ENCODE measurements at regions not wholly inside any gene's neighbourhood (a gene's known extent, or its start where the extent isn't known, plus 50 kb on each side); places are given as distances from the start of the nearest gene placed in this dataset.

GRCh38 chr18:62442391-62442790, 80.4 kb upstream of the ZCCHC2 start:
- ATAC-seq (ENCODE audit: low read depth) (no peak), DNase-seq (ENCODE audit: low spot score) (no peak)
- TF ChIP-seq, protein P1, sequence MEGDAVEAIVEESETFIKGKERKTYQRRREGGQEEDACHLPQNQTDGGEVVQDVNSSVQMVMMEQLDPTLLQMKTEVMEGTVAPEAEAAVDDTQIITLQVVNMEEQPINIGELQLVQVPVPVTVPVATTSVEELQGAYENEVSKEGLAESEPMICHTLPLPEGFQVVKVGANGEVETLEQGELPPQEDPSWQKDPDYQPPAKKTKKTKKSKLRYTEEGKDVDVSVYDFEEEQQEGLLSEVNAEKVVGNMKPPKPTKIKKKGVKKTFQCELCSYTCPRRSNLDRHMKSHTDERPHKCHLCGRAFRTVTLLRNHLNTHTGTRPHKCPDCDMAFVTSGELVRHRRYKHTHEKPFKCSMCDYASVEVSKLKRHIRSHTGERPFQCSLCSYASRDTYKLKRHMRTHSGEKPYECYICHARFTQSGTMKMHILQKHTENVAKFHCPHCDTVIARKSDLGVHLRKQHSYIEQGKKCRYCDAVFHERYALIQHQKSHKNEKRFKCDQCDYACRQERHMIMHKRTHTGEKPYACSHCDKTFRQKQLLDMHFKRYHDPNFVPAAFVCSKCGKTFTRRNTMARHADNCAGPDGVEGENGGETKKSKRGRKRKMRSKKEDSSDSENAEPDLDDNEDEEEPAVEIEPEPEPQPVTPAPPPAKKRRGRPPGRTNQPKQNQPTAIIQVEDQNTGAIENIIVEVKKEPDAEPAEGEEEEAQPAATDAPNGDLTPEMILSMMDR (IDR thresholded peaks at IDR 0.05; ENCODE audit: poor library complexity, severe bottlenecking): no peak
- H3K27me3 ChIP-seq (ENCODE audit: insufficient read depth, poor library complexity, severe bottlenecking): no peaks in the 10 kb centered on the region
- H3K36me3 ChIP-seq (ENCODE audit: low read depth): no peaks in the 10 kb centered on the region
- no peak overlapping the region for H3K27ac ChIP-seq (ENCODE audit: poor library complexity, severe bottlenecking)
- no peaks in the 10 kb centered on the region for H3K9me3 ChIP-seq (ENCODE audit: severe bottlenecking)
- no peak overlapping the region for H3K4me3 ChIP-seq (ENCODE audit: severe bottlenecking)
- H3K4me1 ChIP-seq (ENCODE audit: insufficient read depth, poor library complexity, severe bottlenecking): peaks cover 10% of the 10 kb centered on the region

GRCh38 chr18:62445386-62445917, 77.4 kb upstream of the ZCCHC2 start:
- H3K4me1 ChIP-seq (ENCODE audit: insufficient read depth, poor library complexity, severe bottlenecking): peaks cover 3% of the 10 kb centered on the region
- no peak overlapping the region for H3K27ac ChIP-seq (ENCODE audit: poor library complexity, severe bottlenecking)
- no peaks in the 10 kb centered on the region for H3K9me3 ChIP-seq (ENCODE audit: severe bottlenecking)
- H3K36me3 ChIP-seq (ENCODE audit: low read depth): no peaks in the 10 kb centered on the region
- ATAC-seq (ENCODE audit: low read depth): peak; percentile 64; the same call in 2 of the 3 replicates
- H3K27me3 ChIP-seq (ENCODE audit: insufficient read depth, poor library complexity, severe bottlenecking): no peaks in the 10 kb centered on the region
- no peak overlapping the region for H3K4me3 ChIP-seq (ENCODE audit: severe bottlenecking)
- TF ChIP-seq, protein P1 (IDR thresholded peaks at IDR 0.05; ENCODE audit: poor library complexity, severe bottlenecking): no peak
- no peak for DNase-seq (ENCODE audit: low spot score)

DNA sequence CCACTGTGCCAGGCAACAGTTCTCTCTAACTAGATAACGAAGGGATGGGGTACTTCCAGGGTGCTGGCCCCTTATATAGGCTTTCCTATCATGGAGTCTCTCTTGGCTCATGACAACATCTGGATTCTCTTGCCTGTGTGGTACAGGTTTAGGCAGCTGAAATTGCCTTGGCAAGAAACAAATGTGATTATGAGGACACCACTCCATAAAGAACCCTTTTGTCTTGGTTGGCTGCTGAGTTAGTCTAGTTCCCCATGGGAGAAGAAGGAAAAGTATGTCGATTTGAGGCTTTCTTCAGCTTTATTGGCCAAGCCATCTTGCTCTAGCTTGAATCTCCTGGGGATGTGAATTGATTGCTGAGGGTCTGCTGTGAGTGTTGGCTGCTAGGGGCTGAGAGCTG, 76.3 kb upstream of the ZCCHC2 start:
- Histone ChIP-seq H3K27ac (ENCODE audit: poor library complexity, severe bottlenecking) (no peak overlapping the region), H3K36me3 (ENCODE audit: low read depth) (no peaks in the 10 kb centered on the region), H3K4me3 (ENCODE audit: severe bottlenecking) (no peak overlapping the region), H3K27me3 (ENCODE audit: insufficient read depth, poor library complexity, severe bottlenecking) (no peaks in the 10 kb centered on the region), H3K9me3 (ENCODE audit: severe bottlenecking) (no peaks in the 10 kb centered on the region), H3K4me1 (ENCODE audit: insufficient read depth, poor library complexity, severe bottlenecking) (peaks cover 14% of the 10 kb centered on the region)
- no peak for DNase-seq (ENCODE audit: low spot score)
- TF ChIP-seq, protein P1 (IDR thresholded peaks at IDR 0.05; ENCODE audit: poor library complexity, severe bottlenecking): no peak
- ATAC-seq (ENCODE audit: low read depth): no peak

DNA sequence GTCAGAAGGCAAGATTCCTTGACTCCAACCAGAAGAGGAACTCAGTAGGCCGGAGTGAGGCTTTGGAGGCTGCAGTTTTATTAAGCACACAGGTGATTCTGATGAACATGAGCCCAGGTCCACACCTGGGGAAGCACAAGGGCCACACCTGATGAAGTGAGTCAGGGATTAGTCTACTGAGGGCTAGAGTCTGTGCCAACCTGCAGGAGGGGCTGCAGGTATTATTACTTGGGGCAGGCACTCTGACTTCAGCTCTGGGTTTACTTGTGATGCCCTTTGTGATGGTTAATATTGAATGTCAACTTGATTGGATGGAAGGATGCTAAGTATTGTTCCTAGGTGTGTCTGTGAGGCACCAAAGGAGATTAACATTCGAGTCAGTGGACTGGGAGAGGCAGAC, 75.2 kb upstream of the ZCCHC2 start:
- Histone ChIP-seq H3K27ac (ENCODE audit: poor library complexity, severe bottlenecking) (no peak overlapping the region), H3K4me1 (ENCODE audit: insufficient read depth, poor library complexity, severe bottlenecking) (peaks cover 22% of the 10 kb centered on the region), H3K9me3 (ENCODE audit: severe bottlenecking) (no peaks in the 10 kb centered on the region), H3K4me3 (ENCODE audit: severe bottlenecking) (no peak overlapping the region), H3K36me3 (ENCODE audit: low read depth) (no peaks in the 10 kb centered on the region), H3K27me3 (ENCODE audit: insufficient read depth, poor library complexity, severe bottlenecking) (no peaks in the 10 kb centered on the region)
- TF ChIP-seq, protein P1 (IDR thresholded peaks at IDR 0.05; ENCODE audit: poor library complexity, severe bottlenecking): no peak
- DNase-seq (ENCODE audit: low spot score) (no peak), ATAC-seq (ENCODE audit: low read depth) (no peak)

- peaks cover 22% of the 10 kb centered on the region for H3K4me1 ChIP-seq (ENCODE audit: insufficient read depth, poor library complexity, severe bottlenecking)
- ATAC-seq (ENCODE audit: low read depth) (no peak), DNase-seq (ENCODE audit: low spot score) (no peak)
These were observed 74.4 kb upstream of the ZCCHC2 start for GRCh38 chr18:62448426-62448825.

More at GRCh38 chr18:62448426-62448825, 74.4 kb upstream of the ZCCHC2 start:
- no peak overlapping the region for H3K27ac ChIP-seq (ENCODE audit: poor library complexity, severe bottlenecking)
- H3K9me3 ChIP-seq (ENCODE audit: severe bottlenecking): no peaks in the 10 kb centered on the region
- TF ChIP-seq, protein P1 (IDR thresholded peaks at IDR 0.05; ENCODE audit: poor library complexity, severe bottlenecking): no peak
- no peaks in the 10 kb centered on the region for H3K36me3 ChIP-seq (ENCODE audit: low read depth)
- H3K27me3 ChIP-seq (ENCODE audit: insufficient read depth, poor library complexity, severe bottlenecking): no peaks in the 10 kb centered on the region
- H3K4me3 ChIP-seq (ENCODE audit: severe bottlenecking): no peak overlapping the region

All from RWPE2 (cell line).